ENCODE measurements at regions not wholly inside any gene's neighbourhood (a gene's known extent, or its start where the extent isn't known, plus 50 kb on each side); places are given as distances from the start of the nearest gene placed in this dataset.

- Histone ChIP-seq H3K4me3 (no peak overlapping the region), H3K9me3 (ENCODE audit: low read depth) (no peaks in the 10 kb centered on the region), H3K4me1 (ENCODE audit: low read depth) (peaks cover 37% of the 10 kb centered on the region), H3K27ac (peak overlapping the region; percentile 52), H3K27me3 (no peaks in the 10 kb centered on the region), H3K36me3 (peaks cover 45% of the 10 kb centered on the region)
- DNase-seq (ENCODE audit: low read depth in 1 of 2, low spot score in 1 of 2), result peak in 1 of 2 donors; percentile 50
- TF ChIP-seq CTCF (IDR thresholded peaks at IDR 0.05; ENCODE audit: low read depth, low read length), result no peak
Observed at GRCh38 chr1:232428036-232428645, 201.8 kb downstream of the SIPA1L2 start.

GRCh38 chr1:232426801-232427200 is 203.1 kb downstream of the SIPA1L2 start:
- Histone ChIP-seq H3K4me3 (no peak overlapping the region), H3K36me3 (peaks cover 55% of the 10 kb centered on the region), H3K9me3 (ENCODE audit: low read depth) (no peaks in the 10 kb centered on the region), H3K27me3 (no peaks in the 10 kb centered on the region), H3K4me1 (ENCODE audit: low read depth) (peaks cover 26% of the 10 kb centered on the region), H3K27ac (no peak overlapping the region)
- no peak for TF ChIP-seq CTCF (IDR thresholded peaks at IDR 0.05; ENCODE audit: low read depth, low read length)
- no peak for DNase-seq (ENCODE audit: low read depth in 1 of 2, low spot score in 1 of 2)

- H3K4me3 ChIP-seq, result no peak overlapping the region
- peaks cover 68% of the 10 kb centered on the region for H3K36me3 ChIP-seq
- no peaks in the 10 kb centered on the region for H3K9me3 ChIP-seq (ENCODE audit: low read depth)
- no peak for TF ChIP-seq CTCF (IDR thresholded peaks at IDR 0.05; ENCODE audit: low read depth, low read length)
- peaks cover 15% of the 10 kb centered on the region for H3K4me1 ChIP-seq (ENCODE audit: low read depth)
- H3K27ac ChIP-seq, result no peak overlapping the region
- no peaks in the 10 kb centered on the region for H3K27me3 ChIP-seq
- DNase-seq (ENCODE audit: low read depth in 1 of 2, low spot score in 1 of 2), result no peak
Observed at GRCh38 chr1:232425421-232425820, 204.5 kb downstream of the SIPA1L2 start.

GRCh38 chr1:232423591-232423990 is 206.3 kb downstream of the SIPA1L2 start:
- peaks cover 81% of the 10 kb centered on the region for H3K36me3 ChIP-seq
- DNase-seq (ENCODE audit: low read depth in 1 of 2, low spot score in 1 of 2), result peak in 1 of 2 donors; percentile 46
- H3K9me3 ChIP-seq (ENCODE audit: low read depth), result no peaks in the 10 kb centered on the region
- TF ChIP-seq CTCF (IDR thresholded peaks at IDR 0.05; ENCODE audit: low read depth, low read length), result no peak
- no peak overlapping the region for H3K4me3 ChIP-seq
- peaks cover 3% of the 10 kb centered on the region for H3K4me1 ChIP-seq (ENCODE audit: low read depth)
- no peaks in the 10 kb centered on the region for H3K27me3 ChIP-seq
- no peak overlapping the region for H3K27ac ChIP-seq

GRCh38 chr1:232422898-232423297 is 207.0 kb downstream of the SIPA1L2 start:
- DNase-seq (ENCODE audit: low read depth in 1 of 2, low spot score in 1 of 2), result peak in 1 of 2 donors; percentile 55
- no peak overlapping the region for H3K4me3 ChIP-seq
- no peak for TF ChIP-seq CTCF (IDR thresholded peaks at IDR 0.05; ENCODE audit: low read depth, low read length)
- peaks cover 79% of the 10 kb centered on the region for H3K36me3 ChIP-seq
- H3K4me1 ChIP-seq (ENCODE audit: low read depth), result no peaks in the 10 kb centered on the region
- H3K9me3 ChIP-seq (ENCODE audit: low read depth), result no peaks in the 10 kb centered on the region
- no peaks in the 10 kb centered on the region for H3K27me3 ChIP-seq
- H3K27ac ChIP-seq, result no peak overlapping the region

Data from cardiac muscle cell (in vitro differentiated cells and primary cell).